Naive thymus-derived CD4-positive, alpha-beta T cell (primary cell): ENCODE measurements at regions not wholly inside any gene's neighbourhood (a gene's known extent, or its start where the extent isn't known, plus 50 kb on each side); places are given as distances from the start of the nearest gene placed in this dataset.

Source experiments
- ATAC-seq: fragments of 150-1000 bp; cut with Tn5 transposase; 2 replicates; pipeline ENCODE4 v1.10.0; 2021; ENCODE audit warnings: mild to moderate bottlenecking, moderate library complexity
- CTCF ChIA-PET: fragments of 350-600 bp; sonication (Branson Sonifier 250); formaldehyde crosslinking; loops from one replicate; lab custom pipeline; 2021; ENCODE audit warnings: antibody characterized with exemption; lab: Charles Lee
- POLR2A ChIA-PET: fragments of 350-600 bp; sonication (Branson Sonifier 250); formaldehyde crosslinking; loops from one replicate; lab custom pipeline; 2021; ENCODE audit warnings: antibody characterized with exemption, inconsistent platforms; lab: Charles Lee
- DNase-seq, 9 donors: peaks; one replicate each; pipeline versions ENCODE4 v3.0.0 to v3.0.0-alpha.2; 2020 to 2022; ENCODE audit warnings: mixed read lengths in 1 of 9
- H3K27ac ChIP-seq: one replicate; pipeline ENCODE4 v1.7.0; 2013; ENCODE audit warnings: mild to moderate bottlenecking, low read depth, low read length, moderate library complexity
- H3K27me3 ChIP-seq, 2 donors: one replicate each; pipeline ENCODE4 v1.7.0; 2013; ENCODE audit warnings: low read length in 2 of 2, mild to moderate bottlenecking in 2 of 2, moderate library complexity in 2 of 2; ENCODE audit not compliant: control insufficient read depth in 2 of 2, insufficient read depth in 2 of 2
- H3K36me3 ChIP-seq, 3 experiments: 1 replicate in 2 of 3; 2 replicates in 1 of 3; pipeline ENCODE4 v1.7.0; 2013; ENCODE audit warnings: low read length in 3 of 3, mild to moderate bottlenecking in 3 of 3, moderate library complexity in 1 of 3; ENCODE audit not compliant: insufficient read depth in 3 of 3, control insufficient read depth in 2 of 3
- H3K4me1 ChIP-seq, 2 donors: one replicate each; pipeline ENCODE4 v1.7.0; 2013; ENCODE audit warnings: low read length in 2 of 2, mild to moderate bottlenecking in 2 of 2, moderate library complexity in 1 of 2; ENCODE audit not compliant: control insufficient read depth in 2 of 2, insufficient read depth in 2 of 2
- H3K4me3 ChIP-seq: 2 replicates; pipeline ENCODE4 v1.7.0; 2013; ENCODE audit warnings: mild to moderate bottlenecking, low read length
- H3K9me3 ChIP-seq, 3 experiments: 1 replicate in 2 of 3; 2 replicates in 1 of 3; pipeline ENCODE4 v1.7.0; 2013; ENCODE audit warnings: low read length in 3 of 3; ENCODE audit not compliant: control insufficient read depth in 2 of 3
- H3K27ac Mint-ChIP-seq, 9 donors: one replicate each; pipeline ENCODE4 v1.8.0; 2020 to 2022; ENCODE audit warnings: mixed read lengths in 9 of 9, mild to moderate bottlenecking in 8 of 9, moderate library complexity in 5 of 9, inconsistent platforms in 2 of 9
- H3K27me3 Mint-ChIP-seq, 5 donors: one replicate each; pipeline ENCODE4 v1.8.0; 2021 to 2022; ENCODE audit warnings: mixed read lengths in 5 of 5, mild to moderate bottlenecking in 1 of 5
- H3K36me3 Mint-ChIP-seq, 5 donors: one replicate each; pipeline ENCODE4 v1.8.0; 2020 to 2022; ENCODE audit warnings: mixed read lengths in 5 of 5, mild to moderate bottlenecking in 3 of 5, inconsistent platforms in 1 of 5
- H3K4me1 Mint-ChIP-seq, 7 donors: one replicate each; pipeline ENCODE4 v1.8.0; 2020 to 2022; ENCODE audit warnings: mixed read lengths in 7 of 7, mild to moderate bottlenecking in 3 of 7, inconsistent platforms in 1 of 7
- H3K4me3 Mint-ChIP-seq, 10 donors: one replicate each; pipeline ENCODE4 v1.8.0; 2020 to 2022; ENCODE audit warnings: mild to moderate bottlenecking in 10 of 10, mixed read lengths in 10 of 10, moderate library complexity in 6 of 10, inconsistent platforms in 2 of 10
- H3K9me3 Mint-ChIP-seq, 11 donors: one replicate each; pipeline ENCODE4 v1.8.0; 2020 to 2022; ENCODE audit warnings: mixed read lengths in 11 of 11, mild to moderate bottlenecking in 4 of 11, inconsistent platforms in 1 of 11, moderate library complexity in 1 of 11
- intact Hi-C, 2 donors: fragments of 100-400 bp; cut with micrococcal nuclease; formaldehyde crosslinking; loops; one replicate each; pipeline ENCODE4 v1.15.1; 2023

GRCh38 chr15:55014391-55015092 is 182.2 kb downstream of the RSL24D1 start:
- Histone ChIP-seq H3K4me1 (no peaks in the 10 kb centered on the region), H3K27me3 (no peaks in the 10 kb centered on the region), H3K9me3 (no peaks in the 10 kb centered on the region), H3K4me3 (no peak overlapping the region), H3K27ac (no peak overlapping the region), H3K36me3 (no peaks in the 10 kb centered on the region)
- Mint-ChIP-seq H3K27me3 (peaks cover 0 to 20% (median 11%) of the 10 kb centered on the region in 5 donors), H3K4me1 (no peaks in the 10 kb centered on the region), H3K4me3 (no peak overlapping the region), H3K9me3 (peaks cover 0 to 3% (median 0%) of the 10 kb centered on the region in 11 donors), H3K27ac (no peak overlapping the region), H3K36me3 (no peaks in the 10 kb centered on the region)
- CTCF ChIA-PET: no interaction called here
- ATAC-seq (no peak), DNase-seq (no peak)
- POLR2A ChIA-PET: no interaction called here
- intact Hi-C loops: no loop called here

GRCh38 chr15:55008421-55008820 is 188.3 kb downstream of the RSL24D1 start:
- Histone ChIP-seq H3K4me3 (no peak overlapping the region), H3K27ac (no peak overlapping the region), H3K27me3 (no peaks in the 10 kb centered on the region), H3K9me3 (no peaks in the 10 kb centered on the region), H3K4me1 (no peaks in the 10 kb centered on the region), H3K36me3 (no peaks in the 10 kb centered on the region)
- ChIA-PET POLR2A (no interaction called here), CTCF (no interaction called here)
- H3K4me3 Mint-ChIP-seq: no peak overlapping the region
- DNase-seq (no peak), ATAC-seq (no peak)
- no peaks in the 10 kb centered on the region for H3K9me3 Mint-ChIP-seq
- no peaks in the 10 kb centered on the region for H3K4me1 Mint-ChIP-seq
- peaks cover 0 to 6% (median 2%) of the 10 kb centered on the region in 5 donors for H3K27me3 Mint-ChIP-seq
- intact Hi-C loops: no loop called here
- no peaks in the 10 kb centered on the region for H3K36me3 Mint-ChIP-seq
- no peak overlapping the region for H3K27ac Mint-ChIP-seq

GRCh38 chr15:55007561-55007960 is 189.2 kb downstream of the RSL24D1 start:
- H3K4me3 Mint-ChIP-seq: no peak overlapping the region
- intact Hi-C loops: no loop called here
- no peak overlapping the region for H3K4me3 ChIP-seq
- CTCF ChIA-PET: no interaction called here
- no peaks in the 10 kb centered on the region for H3K36me3 Mint-ChIP-seq
- DNase-seq: no peak
- H3K4me1 Mint-ChIP-seq: no peaks in the 10 kb centered on the region
- no peaks in the 10 kb centered on the region for H3K9me3 Mint-ChIP-seq
- no peaks in the 10 kb centered on the region for H3K9me3 ChIP-seq
- no peaks in the 10 kb centered on the region for H3K36me3 ChIP-seq
- H3K4me1 ChIP-seq: no peaks in the 10 kb centered on the region
- POLR2A ChIA-PET: no interaction called here
- H3K27me3 ChIP-seq: no peaks in the 10 kb centered on the region
- peaks cover 0 to 6% (median 2%) of the 10 kb centered on the region in 5 donors for H3K27me3 Mint-ChIP-seq
- ATAC-seq: no peak
- H3K27ac Mint-ChIP-seq: no peak overlapping the region
- H3K27ac ChIP-seq: no peak overlapping the region

GRCh38 chr15:55005679-55006078 is 191.1 kb downstream of the RSL24D1 start:
- no peak overlapping the region for H3K27ac Mint-ChIP-seq
- no peaks in the 10 kb centered on the region for H3K9me3 Mint-ChIP-seq
- peaks cover 0 to 6% (median 2%) of the 10 kb centered on the region in 5 donors for H3K27me3 Mint-ChIP-seq
- Histone ChIP-seq H3K36me3 (no peaks in the 10 kb centered on the region), H3K27ac (no peak overlapping the region), H3K4me1 (no peaks in the 10 kb centered on the region), H3K27me3 (no peaks in the 10 kb centered on the region), H3K9me3 (no peaks in the 10 kb centered on the region), H3K4me3 (no peak overlapping the region)
- POLR2A ChIA-PET: no interaction called here
- H3K36me3 Mint-ChIP-seq: no peaks in the 10 kb centered on the region
- DNase-seq (no peak), ATAC-seq (no peak)
- no peaks in the 10 kb centered on the region for H3K4me1 Mint-ChIP-seq
- intact Hi-C loops: no loop called here
- H3K4me3 Mint-ChIP-seq: no peak overlapping the region
- CTCF ChIA-PET: interaction anchor here (1.0 kb wide), 1 partner anchor 13 kb away, joined by 4 read pairs; no protein-coding TSS in a partner anchor

- no peak overlapping the region for H3K27ac ChIP-seq
- H3K27me3 ChIP-seq: no peaks in the 10 kb centered on the region
- Mint-ChIP-seq H3K36me3 (no peaks in the 10 kb centered on the region), H3K4me1 (peaks cover 0 to 2% (median 0%) of the 10 kb centered on the region in 7 donors), H3K4me3 (no peak overlapping the region), H3K27ac (no peak overlapping the region), H3K27me3 (peaks cover 0 to 4% (median 2%) of the 10 kb centered on the region in 5 donors), H3K9me3 (peaks cover 0 to 2% (median 0%) of the 10 kb centered on the region in 11 donors)
- no peaks in the 10 kb centered on the region for H3K9me3 ChIP-seq
- intact Hi-C loops: no loop called here
- POLR2A ChIA-PET: no interaction called here
- H3K4me1 ChIP-seq: no peaks in the 10 kb centered on the region
- DNase-seq (no peak), ATAC-seq (no peak)
- no peak overlapping the region for H3K4me3 ChIP-seq
- CTCF ChIA-PET: interaction anchor here (1.0 kb wide), 1 partner anchor 15 kb away, joined by 4 read pairs; no protein-coding TSS in a partner anchor
- no peaks in the 10 kb centered on the region for H3K36me3 ChIP-seq
These were observed 192.5 kb downstream of the RSL24D1 start for GRCh38 chr15:55003965-55004873.

- POLR2A ChIA-PET: no interaction called here
- Mint-ChIP-seq H3K4me1 (peaks cover 0 to 2% (median 0%) of the 10 kb centered on the region in 7 donors), H3K4me3 (no peak overlapping the region), H3K36me3 (no peaks in the 10 kb centered on the region), H3K27ac (no peak overlapping the region), H3K27me3 (peaks cover 0 to 11% (median 2%) of the 10 kb centered on the region in 5 donors), H3K9me3 (peaks cover 0 to 8% (median 0%) of the 10 kb centered on the region in 11 donors)
- H3K36me3 ChIP-seq: no peaks in the 10 kb centered on the region
- intact Hi-C loops: loop anchor here in 1 of 2 donors (5.0 kb wide), 1 partner anchor 1706 kb away; no protein-coding TSS in a partner anchor
- H3K4me3 ChIP-seq: no peak overlapping the region
- DNase-seq (no peak), ATAC-seq (no peak)
- no peaks in the 10 kb centered on the region for H3K27me3 ChIP-seq
- CTCF ChIA-PET: no interaction called here
- H3K4me1 ChIP-seq: no peaks in the 10 kb centered on the region
- H3K27ac ChIP-seq: no peak overlapping the region
- H3K9me3 ChIP-seq: no peaks in the 10 kb centered on the region
These were observed 198.1 kb downstream of the RSL24D1 start for GRCh38 chr15:54998661-54999060.
